ENCODE measurements at regions not wholly inside any gene's neighbourhood (a gene's known extent, or its start where the extent isn't known, plus 50 kb on each side); places are given as distances from the start of the nearest gene placed in this dataset.

- no peak overlapping the region for H3K4ac ChIP-seq (ENCODE audit: low read depth, low read length)
- H3K9ac ChIP-seq (ENCODE audit: low read length) = no peak overlapping the region
- no peaks in the 10 kb centered on the region for H3K79me2 ChIP-seq (ENCODE audit: control insufficient read depth, insufficient read depth, low read length, poor library complexity)
- H2BK120ac ChIP-seq (ENCODE audit: insufficient read depth, low read length, poor library complexity) = no peak overlapping the region
- no peaks in the 10 kb centered on the region for H3K4me1 ChIP-seq (ENCODE audit: control insufficient read depth in 1 of 2, insufficient read depth in 2 of 2, low read length in 2 of 2)
- WGBS (ENCODE audit: extremely low coverage, insufficient coverage, insufficient read length) = no CpG with 5 or more reads among the region's 2 CpGs
- no peaks in the 10 kb centered on the region for H3K9me3 ChIP-seq (ENCODE audit: insufficient read depth, low read depth, low read length)
- no peak overlapping the region for H2AFZ ChIP-seq (ENCODE audit: insufficient read depth, low read length, poor library complexity)
- no peak overlapping the region for H2BK12ac ChIP-seq (ENCODE audit: low read length)
- H4K91ac ChIP-seq (ENCODE audit: low read depth, low read length) = no peak overlapping the region
- no peak overlapping the region for H3K23ac ChIP-seq (ENCODE audit: low read length)
- no peak overlapping the region for H3K18ac ChIP-seq (ENCODE audit: low read length)
- H2AK5ac ChIP-seq (ENCODE audit: low read length) = no peak overlapping the region
- H3K4me3 ChIP-seq (ENCODE audit: low read depth, low read length) = no peak overlapping the region
- no peaks in the 10 kb centered on the region for H3K36me3 ChIP-seq (ENCODE audit: control insufficient read depth in 1 of 2, insufficient read depth in 2 of 2, low read length in 2 of 2)
- no peaks in the 10 kb centered on the region for H3K79me1 ChIP-seq (ENCODE audit: low read length)
- no peak overlapping the region for H3K27ac ChIP-seq (ENCODE audit: low read depth, low read length)
- no peak overlapping the region for H4K12ac ChIP-seq (ENCODE audit: low read depth, low read length)
- H3K27me3 ChIP-seq (ENCODE audit: insufficient read depth, low read length) = no peaks in the 10 kb centered on the region
- H2BK5ac ChIP-seq (ENCODE audit: low read depth, low read length, poor library complexity) = no peak overlapping the region
- no peak overlapping the region for H3K4me2 ChIP-seq (ENCODE audit: low read length)
- no peak overlapping the region for H4K8ac ChIP-seq (ENCODE audit: low read depth, low read length)
- H3K14ac ChIP-seq (ENCODE audit: low read length) = no peak overlapping the region
- no peak for DNase-seq
Measured at GRCh38 chr5:33242277-33242676, 198.5 kb upstream of the TARS1 start.

GRCh38 chr5:33244441-33245150 lies 196.2 kb upstream of the TARS1 start:
- H3K23ac ChIP-seq (ENCODE audit: low read length) = no peak overlapping the region
- no peak overlapping the region for H2AFZ ChIP-seq (ENCODE audit: insufficient read depth, low read length, poor library complexity)
- no peak overlapping the region for H3K14ac ChIP-seq (ENCODE audit: low read length)
- H3K4me2 ChIP-seq (ENCODE audit: low read length) = no peak overlapping the region
- no peak overlapping the region for H3K18ac ChIP-seq (ENCODE audit: low read length)
- no peak overlapping the region for H4K12ac ChIP-seq (ENCODE audit: low read depth, low read length)
- H3K79me1 ChIP-seq (ENCODE audit: low read length) = no peaks in the 10 kb centered on the region
- no peaks in the 10 kb centered on the region for H3K9me3 ChIP-seq (ENCODE audit: insufficient read depth, low read depth, low read length)
- H3K79me2 ChIP-seq (ENCODE audit: control insufficient read depth, insufficient read depth, low read length, poor library complexity) = no peaks in the 10 kb centered on the region
- H3K4ac ChIP-seq (ENCODE audit: low read depth, low read length) = no peak overlapping the region
- no peak for DNase-seq
- H3K36me3 ChIP-seq (ENCODE audit: control insufficient read depth in 1 of 2, insufficient read depth in 2 of 2, low read length in 2 of 2) = no peaks in the 10 kb centered on the region
- H4K8ac ChIP-seq (ENCODE audit: low read depth, low read length) = no peak overlapping the region
- no peaks in the 10 kb centered on the region for H3K27me3 ChIP-seq (ENCODE audit: insufficient read depth, low read length)
- H3K27ac ChIP-seq (ENCODE audit: low read depth, low read length) = no peak overlapping the region
- H3K4me1 ChIP-seq (ENCODE audit: control insufficient read depth in 1 of 2, insufficient read depth in 2 of 2, low read length in 2 of 2) = no peaks in the 10 kb centered on the region
- H3K4me3 ChIP-seq (ENCODE audit: low read depth, low read length) = no peak overlapping the region
- H2BK12ac ChIP-seq (ENCODE audit: low read length) = no peak overlapping the region
- H2BK120ac ChIP-seq (ENCODE audit: insufficient read depth, low read length, poor library complexity) = no peak overlapping the region
- WGBS (ENCODE audit: extremely low coverage, insufficient coverage, insufficient read length) = no CpG with 5 or more reads among the region's 4 CpGs
- no peak overlapping the region for H4K91ac ChIP-seq (ENCODE audit: low read depth, low read length)
- no peak overlapping the region for H2BK5ac ChIP-seq (ENCODE audit: low read depth, low read length, poor library complexity)
- no peak overlapping the region for H3K9ac ChIP-seq (ENCODE audit: low read length)
- H2AK5ac ChIP-seq (ENCODE audit: low read length) = no peak overlapping the region

- Histone ChIP-seq H2BK12ac (ENCODE audit: low read length) (no peak overlapping the region), H3K79me2 (ENCODE audit: control insufficient read depth, insufficient read depth, low read length, poor library complexity) (no peaks in the 10 kb centered on the region), H3K27me3 (ENCODE audit: insufficient read depth, low read length) (no peaks in the 10 kb centered on the region), H4K8ac (ENCODE audit: low read depth, low read length) (no peak overlapping the region), H3K14ac (ENCODE audit: low read length) (no peak overlapping the region), H3K4me3 (ENCODE audit: low read depth, low read length) (no peak overlapping the region), H4K91ac (ENCODE audit: low read depth, low read length) (no peak overlapping the region), H3K23ac (ENCODE audit: low read length) (no peak overlapping the region), H3K4me2 (ENCODE audit: low read length) (no peak overlapping the region), H3K79me1 (ENCODE audit: low read length) (no peaks in the 10 kb centered on the region), H3K9me3 (ENCODE audit: insufficient read depth, low read depth, low read length) (no peaks in the 10 kb centered on the region), H3K9ac (ENCODE audit: low read length) (no peak overlapping the region), H3K27ac (ENCODE audit: low read depth, low read length) (no peak overlapping the region), H2BK120ac (ENCODE audit: insufficient read depth, low read length, poor library complexity) (no peak overlapping the region), H2BK5ac (ENCODE audit: low read depth, low read length, poor library complexity) (no peak overlapping the region), H4K12ac (ENCODE audit: low read depth, low read length) (no peak overlapping the region), H2AFZ (ENCODE audit: insufficient read depth, low read length, poor library complexity) (no peak overlapping the region), H3K4ac (ENCODE audit: low read depth, low read length) (no peak overlapping the region), H2AK5ac (ENCODE audit: low read length) (no peak overlapping the region), H3K4me1 (ENCODE audit: control insufficient read depth in 1 of 2, insufficient read depth in 2 of 2, low read length in 2 of 2) (no peaks in the 10 kb centered on the region), H3K36me3 (ENCODE audit: control insufficient read depth in 1 of 2, insufficient read depth in 2 of 2, low read length in 2 of 2) (no peaks in the 10 kb centered on the region), H3K18ac (ENCODE audit: low read length) (no peak overlapping the region)
- no CpG with 5 or more reads among the region's 1 CpG for WGBS (ENCODE audit: extremely low coverage, insufficient coverage, insufficient read length)
- DNase-seq = no peak
Measured at GRCh38 chr5:33254579-33254978, 186.2 kb upstream of the TARS1 start.

- Histone ChIP-seq H3K14ac (ENCODE audit: low read length) (no peak overlapping the region), H3K4me3 (ENCODE audit: low read depth, low read length) (no peak overlapping the region), H2BK120ac (ENCODE audit: insufficient read depth, low read length, poor library complexity) (no peak overlapping the region), H3K4ac (ENCODE audit: low read depth, low read length) (no peak overlapping the region), H3K4me1 (ENCODE audit: control insufficient read depth in 1 of 2, insufficient read depth in 2 of 2, low read length in 2 of 2) (no peaks in the 10 kb centered on the region), H3K27ac (ENCODE audit: low read depth, low read length) (no peak overlapping the region), H4K91ac (ENCODE audit: low read depth, low read length) (no peak overlapping the region), H3K27me3 (ENCODE audit: insufficient read depth, low read length) (no peaks in the 10 kb centered on the region), H3K9me3 (ENCODE audit: insufficient read depth, low read depth, low read length) (no peaks in the 10 kb centered on the region), H2BK12ac (ENCODE audit: low read length) (no peak overlapping the region), H3K79me1 (ENCODE audit: low read length) (no peaks in the 10 kb centered on the region), H2BK5ac (ENCODE audit: low read depth, low read length, poor library complexity) (no peak overlapping the region), H3K36me3 (ENCODE audit: control insufficient read depth in 1 of 2, insufficient read depth in 2 of 2, low read length in 2 of 2) (no peaks in the 10 kb centered on the region), H3K23ac (ENCODE audit: low read length) (no peak overlapping the region), H4K8ac (ENCODE audit: low read depth, low read length) (no peak overlapping the region), H3K18ac (ENCODE audit: low read length) (no peak overlapping the region), H4K12ac (ENCODE audit: low read depth, low read length) (no peak overlapping the region), H3K9ac (ENCODE audit: low read length) (no peak overlapping the region), H3K4me2 (ENCODE audit: low read length) (no peak overlapping the region), H3K79me2 (ENCODE audit: control insufficient read depth, insufficient read depth, low read length, poor library complexity) (no peaks in the 10 kb centered on the region), H2AK5ac (ENCODE audit: low read length) (no peak overlapping the region), H2AFZ (ENCODE audit: insufficient read depth, low read length, poor library complexity) (no peak overlapping the region)
- DNase-seq = peak in 1 of 2 donors; percentile 5
- no CpG with 5 or more reads among the region's 4 CpGs for WGBS (ENCODE audit: extremely low coverage, insufficient coverage, insufficient read length)
Measured at GRCh38 chr5:33257807-33258429, 182.8 kb upstream of the TARS1 start.
